NOMO-1 (cell line): ENCODE measurements at regions not wholly inside any gene's neighbourhood (a gene's known extent, or its start where the extent isn't known, plus 50 kb on each side); places are given as distances from the start of the nearest gene placed in this dataset.
"Not testable (repeated sequence)": the region's sequence is repeated elsewhere in the genome, so short reads cannot be mapped to it uniquely, and the experiment has no call there.

Experiments used
- DNase-seq, 2 experiments: peaks; one replicate each; lab custom pipeline; 2025; ENCODE audit not compliant: unreplicated experiment in 2 of 2; lab: John Stamatoyannopoulos, UW

DNA sequence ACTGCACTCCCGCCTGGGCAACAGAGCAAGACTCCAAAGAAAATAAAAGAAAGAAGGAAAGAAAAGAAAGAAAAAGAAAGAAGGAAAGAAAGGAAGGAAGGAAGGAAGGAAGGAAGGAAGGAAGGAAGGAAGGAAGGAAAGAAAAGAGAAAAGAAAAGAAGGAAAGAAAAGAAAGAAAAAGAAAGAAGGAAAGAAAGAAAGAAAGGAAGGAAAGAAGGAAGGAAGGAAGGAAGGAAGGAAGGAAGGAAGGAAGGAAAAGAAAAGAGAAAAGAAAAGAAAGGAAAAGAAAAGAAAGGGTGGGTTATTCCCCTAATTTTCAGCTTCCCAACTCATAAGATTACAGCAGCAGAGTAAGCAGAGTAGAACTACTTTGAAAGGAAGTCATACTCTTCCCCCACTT is 64.4 kb downstream of the TMEM200C start:
- not testable (repeated sequence) for DNase-seq

- DNase-seq: no peak
Observed at GRCh38 chr18:5828913-5829312, 66.4 kb downstream of the TMEM200C start.

DNA sequence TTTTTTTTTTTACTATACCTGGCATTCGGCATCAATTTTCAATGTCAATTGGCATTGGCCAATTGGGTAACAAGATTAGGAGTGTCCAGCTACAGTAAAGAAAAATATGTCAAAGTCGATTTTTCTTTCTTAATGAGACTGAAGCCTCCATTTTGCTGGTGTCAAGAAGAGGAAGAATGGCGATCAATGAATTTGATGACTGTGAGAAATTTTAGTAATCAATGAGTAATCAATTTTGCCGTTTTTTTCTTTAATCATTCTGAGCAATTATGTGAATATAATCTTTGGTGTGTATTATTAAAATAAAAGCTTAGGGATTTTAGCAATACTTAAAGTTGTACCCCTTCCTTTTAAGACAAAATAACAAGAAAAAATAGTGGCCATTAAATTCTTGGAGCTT is 69.7 kb downstream of the TMEM200C start:
- no peak for DNase-seq

GRCh38 chr18:5824370-5824984 is 70.8 kb downstream of the TMEM200C start:
- DNase-seq: no peak

- peak; percentile 22 to 91 for DNase-seq
Observed at GRCh38 chr18:5817816-5818215, 77.5 kb downstream of the TMEM200C start.

DNA sequence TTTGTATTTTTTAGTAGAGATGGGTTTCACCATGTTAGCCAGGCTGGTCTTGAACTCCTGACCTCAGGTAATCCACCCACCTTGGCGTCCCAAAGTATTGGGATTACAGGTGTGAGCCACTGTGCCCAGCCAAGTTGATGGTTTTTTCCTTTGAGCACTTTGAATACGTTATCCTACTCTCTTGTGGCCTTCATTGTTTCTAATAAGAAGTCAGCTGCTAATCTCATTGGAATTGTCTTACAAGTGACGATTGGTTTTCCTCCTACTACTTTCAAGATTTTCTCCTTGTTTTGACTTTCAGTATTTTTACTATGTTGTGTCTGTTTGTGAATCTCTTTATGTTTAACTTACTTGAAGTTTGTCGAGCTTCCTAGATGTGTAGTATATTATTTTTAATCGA is 88.5 kb downstream of the TMEM200C start:
- no peak for DNase-seq

- DNase-seq: no peak
Observed at GRCh38 chr18:5787936-5788335, 107.4 kb downstream of the TMEM200C start.

DNA sequence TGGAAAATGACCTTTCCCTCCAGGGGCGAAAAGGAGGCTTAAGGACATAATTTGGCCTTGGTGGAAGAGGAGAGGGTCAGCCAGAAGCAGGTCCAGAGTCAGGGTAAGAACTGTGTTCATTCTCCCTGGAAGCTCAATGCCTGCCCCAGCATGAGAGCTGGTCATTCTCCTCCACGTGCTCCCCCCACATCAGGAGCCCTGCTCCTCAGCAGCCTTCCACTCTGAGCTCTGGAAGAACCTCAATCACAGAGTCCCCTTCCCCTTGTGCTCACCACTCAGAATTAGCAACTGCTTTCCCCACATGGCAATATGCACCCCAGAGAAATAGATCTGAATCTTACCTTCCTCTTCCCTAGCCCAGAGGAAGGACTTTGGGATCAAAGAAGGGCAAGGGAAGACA is 115.4 kb downstream of the TMEM200C start:
- DNase-seq: no peak

DNA sequence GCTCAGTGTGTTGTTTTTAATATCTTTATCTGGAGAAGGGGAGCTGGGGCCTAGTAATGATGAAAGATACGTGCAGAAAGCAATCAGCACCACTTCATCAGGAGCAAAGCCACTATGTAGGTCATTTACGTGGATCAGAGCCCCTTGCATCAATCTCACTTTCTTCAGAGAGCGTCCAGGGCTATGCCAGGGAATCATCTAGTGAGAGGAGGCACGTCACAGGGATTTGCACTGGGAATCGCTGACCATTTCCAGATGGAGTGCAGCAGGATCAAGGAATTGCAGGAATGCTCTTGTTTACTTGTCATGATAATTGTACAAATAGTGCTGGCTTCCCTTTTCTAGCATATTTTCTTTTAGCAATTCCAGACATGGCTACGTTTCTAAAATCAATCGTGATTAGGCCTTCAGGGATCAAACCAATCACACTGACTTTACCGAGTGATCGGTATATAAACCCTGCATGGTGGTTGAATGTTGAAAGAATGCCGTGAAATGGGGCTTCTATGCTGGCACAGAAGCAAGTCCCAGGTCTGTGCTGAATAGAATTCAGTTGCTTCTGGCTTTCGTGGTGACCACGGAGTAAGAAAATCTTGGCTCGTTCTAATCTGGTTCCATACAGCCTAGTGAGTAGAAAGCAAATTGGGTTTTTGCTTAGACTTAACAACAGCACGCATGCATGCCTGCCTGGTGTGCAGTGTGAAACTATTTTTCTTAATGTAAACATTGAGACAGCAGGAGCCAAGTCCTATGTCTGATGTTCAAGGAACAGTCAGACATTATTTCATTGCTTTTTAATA is 122.8 kb downstream of the TMEM200C start:
- no peak for DNase-seq

GRCh38 chr18:5771343-5771742 is 124.0 kb downstream of the TMEM200C start:
- DNase-seq: no peak

- no peak for DNase-seq
Observed at GRCh38 chr18:5770176-5770575, 125.1 kb downstream of the TMEM200C start.

GRCh38 chr18:5768454-5768853 is 126.9 kb downstream of the TMEM200C start:
- no peak for DNase-seq

GRCh38 chr18:5759194-5759593 is 136.1 kb downstream of the TMEM200C start:
- no peak for DNase-seq

DNA sequence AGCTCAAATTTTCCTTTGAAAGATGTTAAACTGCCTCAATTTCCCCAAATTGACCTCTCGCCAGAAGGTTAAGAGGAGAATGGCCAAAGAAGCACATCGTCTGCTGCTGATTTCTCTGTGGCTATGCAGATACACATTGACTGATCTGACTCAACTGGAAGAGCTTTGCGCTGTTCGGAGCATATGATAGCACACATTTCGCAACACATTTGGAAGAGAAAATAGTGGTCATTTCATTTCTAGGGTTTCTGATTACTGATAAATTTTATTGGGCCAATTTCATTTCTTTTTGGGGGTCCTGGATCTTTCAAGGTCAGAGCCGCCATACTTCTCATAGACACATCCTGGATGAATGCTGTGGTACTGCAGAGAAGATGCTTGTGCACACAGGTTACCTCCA is 138.5 kb downstream of the TMEM200C start:
- DNase-seq: no peak

DNA sequence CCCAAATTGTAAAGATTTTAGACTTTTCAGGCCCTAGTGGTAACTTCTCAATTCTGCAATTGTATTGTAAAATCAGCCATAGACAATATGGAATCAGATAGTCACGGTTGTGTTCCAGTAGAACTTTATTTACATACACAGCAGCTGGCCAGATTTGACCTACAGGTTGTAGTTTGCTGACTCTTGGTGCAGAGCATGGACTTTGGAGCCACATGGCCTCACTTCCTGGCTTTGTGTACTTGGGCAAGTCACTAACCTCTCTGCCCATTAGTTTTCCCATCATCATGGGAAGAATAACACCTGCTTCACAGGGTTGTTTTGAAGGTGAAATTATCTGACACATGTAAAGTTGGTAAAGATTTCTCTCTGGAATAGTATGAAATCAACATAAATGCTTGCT is 147.6 kb downstream of the TMEM200C start:
- no peak for DNase-seq

DNA sequence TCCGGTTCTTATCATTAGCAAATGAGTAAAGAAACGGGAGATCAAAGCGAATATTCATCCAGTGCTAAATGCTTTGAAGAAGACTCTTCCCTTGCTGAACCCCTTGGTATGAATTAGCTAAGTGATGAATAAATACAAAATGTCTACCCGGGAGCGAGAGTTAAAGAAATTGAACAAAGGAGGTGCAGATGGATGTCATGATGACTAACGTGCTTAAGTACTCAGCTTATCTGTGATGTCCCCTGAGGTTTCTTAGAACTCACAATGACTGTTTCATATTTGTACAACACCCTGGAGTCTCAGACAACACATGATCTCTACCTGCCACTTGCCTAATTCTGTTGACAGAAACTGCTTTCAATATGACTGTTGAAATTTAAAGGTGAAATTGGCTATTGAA is 148.5 kb downstream of the TMEM200C start:
- DNase-seq: no peak

GRCh38 chr18:5744659-5745058 is 150.7 kb downstream of the TMEM200C start:
- DNase-seq: no peak

GRCh38 chr18:5738526-5738925 is 156.8 kb downstream of the TMEM200C start:
- DNase-seq: no peak

GRCh38 chr18:5732318-5732717 is 163.0 kb downstream of the TMEM200C start:
- no peak for DNase-seq

DNA sequence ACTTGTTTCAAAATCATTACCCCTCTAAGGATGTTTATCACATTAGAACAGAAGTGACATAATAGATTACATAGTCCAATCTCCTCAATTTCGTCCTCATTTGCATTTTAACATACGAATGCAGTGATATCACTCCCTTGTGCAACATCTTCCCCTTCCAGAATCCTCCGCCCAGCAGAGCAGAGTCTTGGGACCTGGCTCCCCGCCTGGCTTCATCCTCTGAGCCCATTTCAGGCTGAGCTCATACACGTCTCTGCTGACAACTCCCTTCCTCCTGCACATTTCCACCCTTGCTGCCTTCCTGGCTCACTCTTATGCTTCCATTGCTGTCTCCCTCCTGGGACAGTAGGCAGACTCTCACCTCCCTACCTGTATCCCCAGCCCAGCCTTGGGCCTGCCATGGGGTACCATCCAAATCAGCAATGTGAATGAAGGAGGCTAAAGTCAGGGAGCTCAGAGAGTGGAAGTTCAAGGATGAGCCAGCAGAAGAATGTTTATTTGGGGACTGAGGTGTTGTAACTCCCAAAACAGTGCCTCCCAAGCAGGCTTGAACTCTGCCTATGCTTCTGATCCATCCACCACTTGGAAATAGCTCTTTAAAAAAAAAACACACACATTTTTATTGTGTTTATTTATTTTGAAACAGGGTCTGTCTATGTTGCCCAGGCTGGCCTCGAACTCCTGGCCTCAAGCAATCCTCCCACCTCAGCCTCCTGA is 165.2 kb downstream of the TMEM200C start:
- DNase-seq: no peak

DNA sequence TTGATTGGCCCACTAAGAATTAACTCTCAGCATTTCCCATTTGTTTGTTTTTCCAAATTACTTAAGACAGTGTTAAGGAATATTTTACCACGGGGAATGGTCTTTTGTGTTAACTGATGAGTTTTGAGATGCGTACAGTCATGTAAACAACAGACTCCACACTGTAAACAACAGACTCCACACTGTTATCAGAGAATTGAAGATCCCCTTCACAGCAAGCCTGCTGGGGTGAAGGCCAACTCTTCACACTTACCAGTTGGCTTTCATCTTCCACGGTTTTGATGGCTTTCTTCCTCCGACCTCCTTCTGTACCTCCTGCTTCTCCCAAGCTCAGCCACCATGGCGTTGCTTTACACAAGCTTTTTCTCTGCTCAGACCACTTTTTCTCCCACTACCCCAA is 166.8 kb downstream of the TMEM200C start:
- DNase-seq: no peak

DNA sequence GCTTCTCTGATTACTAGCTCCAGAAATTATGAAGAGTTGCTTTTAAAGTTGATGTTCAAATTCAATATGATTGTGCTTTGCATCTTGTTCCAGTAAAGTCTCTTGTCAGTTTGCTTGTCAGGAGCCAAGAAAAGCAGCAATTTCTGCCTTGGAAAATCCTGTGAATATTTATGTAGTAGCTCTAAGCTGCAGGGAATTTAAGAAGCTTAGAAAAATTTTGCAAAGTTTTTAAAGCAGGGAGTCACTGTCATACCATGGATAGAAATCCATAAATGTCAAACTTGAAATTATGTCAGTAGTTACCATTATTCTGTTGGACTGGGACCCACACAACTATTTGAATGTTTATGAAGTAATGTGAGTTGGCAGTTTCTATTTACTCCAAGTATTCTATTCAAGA is 169.3 kb downstream of the TMEM200C start:
- DNase-seq: no peak
